HuH-7.5 (cell line): ENCODE measurements at regions not wholly inside any gene's neighbourhood (a gene's known extent, or its start where the extent isn't known, plus 50 kb on each side); places are given as distances from the start of the nearest gene placed in this dataset.
"Not testable (repeated sequence)": the region's sequence is repeated elsewhere in the genome, so short reads cannot be mapped to it uniquely, and the experiment has no call there.

Source experiments
- DNase-seq: peaks from one replicate; pipeline ENCODE4 v3.0.0; 2011; ENCODE audit warnings: low spot score

GRCh38 chr2:156004459-156004858 lies 328.1 kb downstream of the NR4A2 start:
- no peak for DNase-seq

GRCh38 chr2:156003780-156004179 lies 328.7 kb downstream of the NR4A2 start:
- no peak for DNase-seq

GRCh38 chr2:156001851-156002250 lies 330.7 kb downstream of the NR4A2 start:
- DNase-seq = no peak

- no peak for DNase-seq
These were observed 335.0 kb downstream of the NR4A2 start for GRCh38 chr2:155997538-155997937.

- no peak for DNase-seq
These were observed 338.2 kb downstream of the NR4A2 start for GRCh38 chr2:155994315-155994714.

GRCh38 chr2:155983845-155984244 lies 348.7 kb downstream of the NR4A2 start:
- no peak for DNase-seq

GRCh38 chr2:155982135-155982534 lies 350.4 kb downstream of the NR4A2 start:
- DNase-seq = no peak

GRCh38 chr2:155980941-155981560 lies 351.5 kb downstream of the NR4A2 start:
- DNase-seq = no peak

GRCh38 chr2:155975734-155976133 lies 356.8 kb downstream of the NR4A2 start:
- DNase-seq = peak; percentile 23

GRCh38 chr2:155972916-155973315 lies 359.6 kb downstream of the NR4A2 start:
- DNase-seq = no peak

GRCh38 chr2:155966064-155966471 lies 366.5 kb downstream of the NR4A2 start:
- DNase-seq = not testable (repeated sequence)

GRCh38 chr2:155965415-155966063 lies 367.0 kb downstream of the NR4A2 start:
- DNase-seq = peak; percentile 6

- no peak for DNase-seq
These were observed 370.9 kb downstream of the NR4A2 start for GRCh38 chr2:155961641-155962040.

- DNase-seq = no peak
These were observed 373.7 kb downstream of the NR4A2 start for GRCh38 chr2:155958834-155959233.

- no peak for DNase-seq
These were observed 385.5 kb downstream of the NR4A2 start for GRCh38 chr2:155947069-155947468.

- no peak for DNase-seq
These were observed 388.3 kb downstream of the NR4A2 start for GRCh38 chr2:155944218-155944617.

GRCh38 chr2:155930312-155930711 lies 402.2 kb downstream of the NR4A2 start:
- no peak for DNase-seq

- DNase-seq = no peak
These were observed 415.1 kb downstream of the NR4A2 start for GRCh38 chr2:155917380-155917779.

- no peak for DNase-seq
These were observed 419.2 kb downstream of the NR4A2 start for GRCh38 chr2:155913356-155913755.

- no peak for DNase-seq
These were observed 424.0 kb downstream of the NR4A2 start for GRCh38 chr2:155908567-155908966.

GRCh38 chr2:155907211-155907610 lies 425.3 kb downstream of the NR4A2 start:
- no peak for DNase-seq

- no peak for DNase-seq
These were observed 426.9 kb downstream of the NR4A2 start for GRCh38 chr2:155905657-155906056.

GRCh38 chr2:155904720-155905119 lies 427.8 kb downstream of the NR4A2 start:
- no peak for DNase-seq

GRCh38 chr2:155902635-155903034 lies 429.9 kb downstream of the NR4A2 start:
- no peak for DNase-seq
